ENCODE measurements at regions not wholly inside any gene's neighbourhood (a gene's known extent, or its start where the extent isn't known, plus 50 kb on each side); places are given as distances from the start of the nearest gene placed in this dataset.

DNA sequence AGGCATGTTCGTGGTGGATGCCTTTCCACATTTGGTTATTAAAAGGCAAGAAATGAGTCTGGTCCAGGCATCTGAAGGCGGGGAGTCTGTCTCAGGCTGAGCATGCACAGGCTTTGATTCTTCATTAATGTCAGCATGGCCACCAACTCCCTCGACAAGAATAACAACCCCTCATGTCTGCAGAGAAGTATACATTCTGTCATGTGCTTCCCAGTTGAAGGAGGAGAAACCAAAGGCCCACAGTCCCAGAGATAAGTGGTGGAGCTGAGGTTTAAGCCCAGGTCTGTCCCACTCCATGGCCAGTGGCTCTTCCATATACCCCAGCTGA, 61.6 kb upstream of the LAPTM5 start:
- no peaks in the 10 kb centered on the region for H3K9me3 ChIP-seq
- H3K27me3 ChIP-seq, result peaks cover 100% of the 10 kb centered on the region
- no peaks in the 10 kb centered on the region for H3K36me3 ChIP-seq
- H3K4me1 ChIP-seq (ENCODE audit: control insufficient read depth in 1 of 2, insufficient read depth in 1 of 2, low read depth in 1 of 2, low read length in 1 of 2), result no peaks in the 10 kb centered on the region
- no peak overlapping the region for H3K27ac ChIP-seq
- no peak for TF ChIP-seq CTCF (IDR thresholded peaks at IDR 0.05)
- no peak overlapping the region for H3K4me3 ChIP-seq (ENCODE audit: low read depth in 1 of 2, low read length in 1 of 2)

DNA sequence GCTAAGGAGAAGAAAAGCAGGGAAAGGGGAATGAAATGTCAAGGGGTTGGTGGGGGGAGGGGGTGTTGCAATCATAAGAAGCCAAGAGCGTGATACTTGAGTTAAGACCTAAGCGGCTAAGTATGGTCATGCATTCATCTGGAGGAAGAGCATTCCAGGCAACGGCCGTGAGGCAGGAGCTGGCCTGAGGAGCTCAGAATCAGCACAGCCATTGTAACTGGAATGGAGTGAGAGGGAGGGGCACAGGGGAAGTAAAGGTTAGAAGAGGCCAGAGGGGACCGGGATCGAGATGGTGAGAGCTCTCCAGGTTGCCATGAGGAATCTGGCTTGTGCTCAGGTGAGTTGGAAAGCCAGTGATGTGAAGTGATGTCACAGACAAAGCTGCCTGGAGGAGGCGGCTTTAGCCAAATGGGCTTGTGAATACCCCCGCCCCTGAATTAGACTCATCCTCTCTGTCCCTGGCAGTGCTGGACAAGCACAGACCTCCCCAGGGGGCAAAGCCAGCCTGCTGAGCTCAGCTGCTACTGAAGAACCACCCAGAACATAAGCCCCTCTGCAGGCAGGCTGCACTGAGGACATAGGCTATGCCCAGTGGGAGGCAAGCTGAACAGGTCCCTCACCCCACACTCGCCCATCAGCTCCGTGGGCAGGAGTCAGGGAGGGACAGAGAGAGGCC, 61.1 kb upstream of the LAPTM5 start:
- TF ChIP-seq CTCF (IDR thresholded peaks at IDR 0.05), result no peak
- Histone ChIP-seq H3K27ac (no peak overlapping the region), H3K36me3 (no peaks in the 10 kb centered on the region), H3K9me3 (no peaks in the 10 kb centered on the region), H3K4me1 (ENCODE audit: control insufficient read depth in 1 of 2, insufficient read depth in 1 of 2, low read depth in 1 of 2, low read length in 1 of 2) (no peaks in the 10 kb centered on the region), H3K27me3 (peaks cover 100% of the 10 kb centered on the region), H3K4me3 (ENCODE audit: low read depth in 1 of 2, low read length in 1 of 2) (no peak overlapping the region)

- H3K4me3 ChIP-seq (ENCODE audit: low read depth in 1 of 2, low read length in 1 of 2), result no peak overlapping the region
- TF ChIP-seq CTCF (IDR thresholded peaks at IDR 0.05), result no peak
- H3K4me1 ChIP-seq (ENCODE audit: control insufficient read depth in 1 of 2, insufficient read depth in 1 of 2, low read depth in 1 of 2, low read length in 1 of 2), result no peaks in the 10 kb centered on the region
- peaks cover 100% of the 10 kb centered on the region for H3K27me3 ChIP-seq
- no peak overlapping the region for H3K27ac ChIP-seq
- no peaks in the 10 kb centered on the region for H3K36me3 ChIP-seq
- no peaks in the 10 kb centered on the region for H3K9me3 ChIP-seq
Observed at GRCh38 chr1:30817548-30817947, 60.0 kb upstream of the LAPTM5 start.

- no peak for TF ChIP-seq CTCF (IDR thresholded peaks at IDR 0.05)
- Histone ChIP-seq H3K9me3 (no peaks in the 10 kb centered on the region), H3K27me3 (peaks cover 100% of the 10 kb centered on the region), H3K36me3 (no peaks in the 10 kb centered on the region), H3K27ac (no peak overlapping the region), H3K4me1 (ENCODE audit: control insufficient read depth in 1 of 2, insufficient read depth in 1 of 2, low read depth in 1 of 2, low read length in 1 of 2) (no peaks in the 10 kb centered on the region), H3K4me3 (ENCODE audit: low read depth in 1 of 2, low read length in 1 of 2) (no peak overlapping the region)
Observed at GRCh38 chr1:30817077-30817438, 59.5 kb upstream of the LAPTM5 start.

GRCh38 chr1:30816211-30817076, 58.9 kb upstream of the LAPTM5 start:
- H3K27me3 ChIP-seq, result peaks cover 100% of the 10 kb centered on the region
- H3K4me1 ChIP-seq (ENCODE audit: control insufficient read depth in 1 of 2, insufficient read depth in 1 of 2, low read depth in 1 of 2, low read length in 1 of 2), result no peaks in the 10 kb centered on the region

More at GRCh38 chr1:30816211-30817076, 58.9 kb upstream of the LAPTM5 start:
- no peaks in the 10 kb centered on the region for H3K36me3 ChIP-seq
- no peaks in the 10 kb centered on the region for H3K9me3 ChIP-seq
- H3K27ac ChIP-seq, result no peak overlapping the region
- no peak overlapping the region for H3K4me3 ChIP-seq (ENCODE audit: low read depth in 1 of 2, low read length in 1 of 2)
- TF ChIP-seq CTCF (IDR thresholded peaks at IDR 0.05), result no peak
